ENCODE measurements at regions not wholly inside any gene's neighbourhood (a gene's known extent, or its start where the extent isn't known, plus 50 kb on each side); places are given as distances from the start of the nearest gene placed in this dataset.

- no peaks in the 10 kb centered on the region for H3K4me1 ChIP-seq (ENCODE audit: insufficient read depth)
- H3K27me3 ChIP-seq (ENCODE audit: insufficient read depth) = no peaks in the 10 kb centered on the region
- no peak overlapping the region for H3K27ac ChIP-seq (ENCODE audit: low read depth)
- no peak overlapping the region for H3K4me3 ChIP-seq
- peaks cover 5% of the 10 kb centered on the region for H3K27me3 Mint-ChIP-seq (ENCODE audit: insufficient read depth, low read depth, poor library complexity)
- H3K27ac Mint-ChIP-seq = no peak overlapping the region
- no peaks in the 10 kb centered on the region for H3F3A ChIP-seq (replicated peaks; ENCODE audit: low read depth)
- no peak overlapping the region for H2AFZ ChIP-seq
- DNase-seq (ENCODE audit: low spot score) = no peak
- H3K36me3 ChIP-seq (ENCODE audit: insufficient read depth) = no peaks in the 10 kb centered on the region
- no peaks in the 10 kb centered on the region for H3K36me3 Mint-ChIP-seq (ENCODE audit: low read depth)
- no peak for ATAC-seq
- no peaks in the 10 kb centered on the region for H3K9me3 Mint-ChIP-seq
- no peak overlapping the region for H3K4me3 Mint-ChIP-seq
- peaks cover 17% of the 10 kb centered on the region for H3K9me2 ChIP-seq (ENCODE audit: insufficient read depth)
- H3K4me2 ChIP-seq = no peak overlapping the region
- no peak for TF ChIP-seq CREB1 (CRISPR knock-in tag; IDR thresholded peaks at IDR 0.05; ENCODE audit: low read depth)
- no peak for TF ChIP-seq ZNF114 (CRISPR knock-in tag; IDR thresholded peaks at IDR 0.05)
- TF ChIP-seq ETS1 (IDR thresholded peaks at IDR 0.05) = no peak
- no peak for TF ChIP-seq POLR2AphosphoS5 (IDR thresholded peaks at IDR 0.05; ENCODE audit: low read depth)
- TF ChIP-seq EZH2 (IDR thresholded peaks at IDR 0.05; ENCODE audit: low read depth, unreplicated experiment) = no peak
- TF ChIP-seq NANOG (IDR thresholded peaks at IDR 0.05; ENCODE audit: borderline replicate concordance) = no peak
- TF ChIP-seq REST (IDR thresholded peaks at IDR 0.05; ENCODE audit: unreplicated experiment) = no peak
- no peak for TF ChIP-seq EZH2phosphoT487 (IDR thresholded peaks at IDR 0.05; ENCODE audit: unreplicated experiment)
- TF ChIP-seq STAT1 (IDR thresholded peaks at IDR 0.05; ENCODE audit: unreplicated experiment) = no peak
- TF ChIP-seq ZNF331 (CRISPR knock-in tag; IDR thresholded peaks at IDR 0.05; ENCODE audit: low read depth) = no peak
- no peaks in the 10 kb centered on the region for H4K20me1 ChIP-seq (replicated peaks; ENCODE audit: insufficient read depth)
- H3K4me1 Mint-ChIP-seq = no peaks in the 10 kb centered on the region
- H3K79me2 ChIP-seq (replicated peaks; ENCODE audit: insufficient read depth) = no peaks in the 10 kb centered on the region
Observed at GRCh38 chr2:226664661-226665060, 135.0 kb downstream of the IRS1 start.

- no peaks in the 10 kb centered on the region for H3K79me2 ChIP-seq (replicated peaks; ENCODE audit: insufficient read depth)
- no peak overlapping the region for H3K4me2 ChIP-seq
- H3K36me3 ChIP-seq (ENCODE audit: insufficient read depth) = no peaks in the 10 kb centered on the region
- no peaks in the 10 kb centered on the region for H3F3A ChIP-seq (replicated peaks; ENCODE audit: low read depth)
- H3K9me2 ChIP-seq (ENCODE audit: insufficient read depth) = peaks cover 17% of the 10 kb centered on the region
- H3K27me3 Mint-ChIP-seq (ENCODE audit: insufficient read depth, low read depth, poor library complexity) = peaks cover 5% of the 10 kb centered on the region
- no peaks in the 10 kb centered on the region for H4K20me1 ChIP-seq (replicated peaks; ENCODE audit: insufficient read depth)
- no peak overlapping the region for H2AFZ ChIP-seq
- ATAC-seq (no peak), DNase-seq (ENCODE audit: low spot score) (no peak)
- no peak overlapping the region for H3K27ac Mint-ChIP-seq
- no peak overlapping the region for H3K4me3 ChIP-seq
- H3K36me3 Mint-ChIP-seq (ENCODE audit: low read depth) = no peaks in the 10 kb centered on the region
- H3K27me3 ChIP-seq (ENCODE audit: insufficient read depth) = no peaks in the 10 kb centered on the region
- H3K4me3 Mint-ChIP-seq = no peak overlapping the region
- no peaks in the 10 kb centered on the region for H3K4me1 ChIP-seq (ENCODE audit: insufficient read depth)
- H3K27ac ChIP-seq (ENCODE audit: low read depth) = no peak overlapping the region
- peaks cover 4% of the 10 kb centered on the region; the same call in 1 of the 3 replicates for H3K4me1 Mint-ChIP-seq
- no peak for TF ChIP-seq EZH2 (IDR thresholded peaks at IDR 0.05; ENCODE audit: low read depth, unreplicated experiment)
- TF ChIP-seq ZNF331 (CRISPR knock-in tag; IDR thresholded peaks at IDR 0.05; ENCODE audit: low read depth) = no peak
- no peaks in the 10 kb centered on the region for H3K9me3 Mint-ChIP-seq
Observed at GRCh38 chr2:226664140-226664539, 135.5 kb downstream of the IRS1 start.
